GM12878 (cell line): ENCODE measurements at regions not wholly inside any gene's neighbourhood (a gene's known extent, or its start where the extent isn't known, plus 50 kb on each side); places are given as distances from the start of the nearest gene placed in this dataset.
"Not testable (repeated sequence)": the region's sequence is repeated elsewhere in the genome, so short reads cannot be mapped to it uniquely, and the experiment has no call there.

Experiments
- ATAC-seq: fragments of 200-7000 bp; cut with Tn5 transposase; 3 replicates; pipeline ENCODE4 v1.9.1; 2020; ENCODE audit warnings: mild to moderate bottlenecking, moderate library complexity
- BruUV-seq: library from RNA; stranded (reverse); fragments of 400-500 nt; replicated peaks from 2 replicates; lab custom pipeline; 2021; lab: Mats Ljungman, UMichigan
- CTCF ChIA-PET: fragments of 300-600 bp; sonication (Branson Sonifier 250); formaldehyde crosslinking; extraction: SDS; loops from one replicate; lab custom pipeline; 2021; ENCODE audit warnings: inconsistent platforms; lab: Yijun Ruan, JAX
- POLR2A ChIA-PET: fragments of 350-600 bp; formaldehyde crosslinking; extraction: SDS; loops from one replicate; lab custom pipeline; 2021; ENCODE audit warnings: inconsistent platforms; lab: Charles Lee
- RAD21 ChIA-PET: fragments of 300-600 bp; sonication (Branson Sonifier 250); formaldehyde crosslinking; loops from one replicate; lab custom pipeline; 2023; ENCODE audit warnings: antibody characterized with exemption; ENCODE audit not compliant: unreplicated experiment; lab: Charles Lee
- SMC1A ChIA-PET: fragments of 300-600 bp; sonication (Branson Sonifier 250); formaldehyde crosslinking; loops from one replicate; lab custom pipeline; 2023; ENCODE audit not compliant: unreplicated experiment, uncharacterized antibody; lab: Charles Lee
- DNase-seq: peaks from one replicate; pipeline ENCODE4 v3.0.0-alpha.2; 2011; ENCODE audit warnings: low read depth, low spot score
- FAIRE-seq: peaks from 3 replicates; lab custom pipeline; 2011; peaks lifted over from hg19 to GRCh38; lab: Jason Lieb, UNC
- H2AFZ ChIP-seq: 2 replicates; pipeline ENCODE4 v1.6.0; 2011; ENCODE audit warnings: low read depth, low read length, control low read depth; ENCODE audit not compliant: control insufficient read depth
- H3K27ac ChIP-seq: 2 replicates; pipeline ENCODE4 v1.5.1; 2011; ENCODE audit warnings: control low read depth; ENCODE audit not compliant: control insufficient read depth, insufficient read depth
- H3K27me3 ChIP-seq, 2 experiments: replicated peaks in 1 of 2; 2 replicates each; pipeline versions ENCODE4 v1.6.0 to v1.6.1; 2011; ENCODE audit warnings: low read length in 1 of 2; ENCODE audit not compliant: control insufficient read depth in 2 of 2, insufficient read depth in 2 of 2
- H3K36me3 ChIP-seq, 2 experiments: 2 replicates each; pipeline ENCODE4 v1.5.1; 2011; ENCODE audit warnings: low read length in 1 of 2; ENCODE audit not compliant: control insufficient read depth in 2 of 2, insufficient read depth in 2 of 2
- H3K4me1 ChIP-seq: 2 replicates; pipeline ENCODE4 v1.6.1; 2011; ENCODE audit warnings: mild to moderate bottlenecking, low read length, moderate library complexity, mixed read lengths; ENCODE audit not compliant: control insufficient read depth, insufficient read depth
- H3K4me2 ChIP-seq: 2 replicates; pipeline ENCODE4 v1.6.0; 2011; ENCODE audit warnings: control low read depth; ENCODE audit not compliant: control insufficient read depth, insufficient read depth
- H3K4me3 ChIP-seq: fragments of 200-600 bp; sonication (generic); 2 replicates; pipeline ENCODE4 v1.5.1; 2016
- H3K79me2 ChIP-seq: 2 replicates; pipeline ENCODE4 v1.6.0; 2011; ENCODE audit warnings: low read length; ENCODE audit not compliant: control insufficient read depth, insufficient read depth
- H3K9ac ChIP-seq: 2 replicates; pipeline ENCODE4 v1.8.0; 2011; ENCODE audit warnings: low read length, control low read depth, mixed read lengths; ENCODE audit not compliant: control insufficient read depth, insufficient read depth
- H3K9me3 ChIP-seq: replicated peaks from 3 replicates; pipeline ENCODE4 v1.5.1; 2011; ENCODE audit warnings: mild to moderate bottlenecking, low read length; ENCODE audit not compliant: control insufficient read depth, insufficient read depth
- H4K20me1 ChIP-seq: 2 replicates; pipeline ENCODE4 v1.6.0; 2011; ENCODE audit not compliant: control insufficient read depth, insufficient read depth
- CEBPB ChIP-seq, 2 experiments: fragments of 150-350 bp in 1 of 2; IDR thresholded peaks; 2 replicates each; pipeline ENCODE4 v1.6.1; 2012 to 2014; ENCODE audit warnings: low read depth in 2 of 2, low read length in 2 of 2, borderline replicate concordance in 1 of 2, inconsistent platforms in 1 of 2
- EP300 ChIP-seq, 2 experiments: fragments of 150-350 bp in 1 of 2; IDR thresholded peaks; 2 replicates each; pipeline ENCODE4 v1.6.1; 2011 to 2012; ENCODE audit warnings: low read depth in 2 of 2, low read length in 2 of 2, borderline replicate concordance in 1 of 2, improper control_type of control experiment in 1 of 2, inconsistent platforms in 1 of 2; ENCODE audit not compliant: control insufficient read depth in 1 of 2
- ESRRA ChIP-seq: IDR thresholded peaks from 2 replicates; pipeline ENCODE4 v1.6.1; 2012; ENCODE audit warnings: mild to moderate bottlenecking, low read length, improper control_type of control experiment
- EZH2 ChIP-seq: IDR thresholded peaks from 2 replicates; pipeline ENCODE4 v1.6.1; 2012; ENCODE audit warnings: low read depth, mild to moderate bottlenecking, control low read depth, inconsistent platforms, low read length, borderline replicate concordance; ENCODE audit not compliant: control insufficient read depth
- HCFC1 ChIP-seq: fragments of 150-350 bp; IDR thresholded peaks from 2 replicates; pipeline ENCODE4 v1.6.1; 2014; ENCODE audit warnings: low read length
- IRF3 ChIP-seq: fragments of 450-650 bp; IDR thresholded peaks from 2 replicates; pipeline ENCODE4 v1.6.1; 2014; ENCODE audit warnings: mild to moderate bottlenecking
- KDM1A ChIP-seq: fragments of 200-600 bp; sonication (generic); IDR thresholded peaks from 2 replicates; pipeline ENCODE4 v1.6.1; 2016; ENCODE audit warnings: borderline replicate concordance
- RCOR1 ChIP-seq: conservative IDR thresholded peaks from 2 replicates; pipeline ENCODE4 v1.6.1; 2012; ENCODE audit warnings: low read depth, low read length, improper control_type of control experiment
- SPI1 ChIP-seq: IDR thresholded peaks from 2 replicates; pipeline ENCODE4 v1.6.1; 2011; ENCODE audit warnings: low read depth, mild to moderate bottlenecking, low read length, moderate library complexity, borderline replicate concordance; ENCODE audit not compliant: insufficient read depth
- TCF7 ChIP-seq: IDR thresholded peaks from 2 replicates; pipeline ENCODE4 v1.6.1; 2014; ENCODE audit warnings: antibody characterized with exemption, borderline replicate concordance
- YY1 ChIP-seq: IDR thresholded peaks from 2 replicates; pipeline ENCODE4 v1.6.1; 2011; ENCODE audit warnings: low read depth, mild to moderate bottlenecking, low read length
- WGBS: methylation state at CpG from one replicate; pipeline ENCODE4 v1.1.6; 2016; ENCODE audit warnings: low lambda C conversion rate; ENCODE audit not compliant: insufficient replicate concordance, insufficient coverage; ENCODE audit errors: missing lambda C conversion rate; 5-methylcytosine and 5-hydroxymethylcytosine counted together
- in situ Hi-C: fragments of 300-500 bp; cut with MboI; formaldehyde crosslinking; loops from 9 replicates; pipeline ENCODE4 v1.14.3; 2018; ENCODE audit warnings: mixed read lengths
- intact Hi-C: fragments of 100-400 bp; cut with micrococcal nuclease; formaldehyde crosslinking; loops from one replicate; pipeline ENCODE4 v1.14.2; 2022; ENCODE audit not compliant: unreplicated experiment

- ChIA-PET POLR2A (no interaction called here), RAD21 (no interaction called here)
- Histone ChIP-seq H3K4me2 (no peak overlapping the region), H3K27ac (no peak overlapping the region), H3K79me2 (no peaks in the 10 kb centered on the region), H2AFZ (no peak overlapping the region), H3K4me3 (no peak overlapping the region), H3K9me3 (no peaks in the 10 kb centered on the region), H3K9ac (no peak overlapping the region), H3K4me1 (no peaks in the 10 kb centered on the region), H3K27me3 (no peaks in the 10 kb centered on the region)
- no TSS peak for BruUV-seq
- no peak for ATAC-seq
- in situ Hi-C loops: no loop called here
- FAIRE-seq: no peak
- TF ChIP-seq CEBPB (IDR thresholded peaks at IDR 0.05; ENCODE audit: borderline replicate concordance in 1 of 2, low read depth in 2 of 2, low read length in 2 of 2) (no peak), ESRRA (no peak), KDM1A (no peak), SPI1 (no peak), YY1 (no peak), IRF3 (no peak), RCOR1 (no peak), EP300 (IDR thresholded peaks at IDR 0.05; ENCODE audit: borderline replicate concordance in 1 of 2, control insufficient read depth in 1 of 2, low read depth in 2 of 2, low read length in 2 of 2) (no peak), HCFC1 (no peak), TCF7 (no peak), EZH2 (no peak)
- TF ChIP-seq, all 136 proteins: peak for 0
- intact Hi-C loops: no loop called here
- SMC1A ChIA-PET: no interaction called here
- no peak for DNase-seq
- Histone ChIP-seq H4K20me1 (no peaks in the 10 kb centered on the region), H3K36me3 (no peaks in the 10 kb centered on the region)
- WGBS: 74% methylated on average over 1 of the region's 1 CpG
- CTCF ChIA-PET: interaction anchor here (0.9 kb wide), 1 partner anchor 20 kb away, joined by 3 read pairs; no protein-coding TSS in a partner anchor
These were observed 538.5 kb upstream of the TUSC1 start for GRCh38 chr9:26216702-26217101.

- POLR2A ChIA-PET, BruUV-seq, H3K4me1 ChIP-seq, H3K27ac ChIP-seq, ATAC-seq, intact Hi-C loops, RAD21 ChIA-PET, DNase-seq, in situ Hi-C loops, H3K36me3 ChIP-seq, H3K4me3 ChIP-seq, H3K27me3 ChIP-seq, H3K9ac ChIP-seq, H4K20me1 ChIP-seq, CTCF ChIA-PET, FAIRE-seq, H3K9me3 ChIP-seq, H2AFZ ChIP-seq, SMC1A ChIA-PET, H3K79me2 ChIP-seq, H3K4me2 ChIP-seq: not testable (repeated sequence)
- WGBS: 70% methylated on average over 54 of the region's 61 CpGs
These were observed 536.6 kb upstream of the TUSC1 start for GRCh38 chr9:26214713-26215444.
